ENCODE measurements at regions not wholly inside any gene's neighbourhood (a gene's known extent, or its start where the extent isn't known, plus 50 kb on each side); places are given as distances from the start of the nearest gene placed in this dataset.

DNA sequence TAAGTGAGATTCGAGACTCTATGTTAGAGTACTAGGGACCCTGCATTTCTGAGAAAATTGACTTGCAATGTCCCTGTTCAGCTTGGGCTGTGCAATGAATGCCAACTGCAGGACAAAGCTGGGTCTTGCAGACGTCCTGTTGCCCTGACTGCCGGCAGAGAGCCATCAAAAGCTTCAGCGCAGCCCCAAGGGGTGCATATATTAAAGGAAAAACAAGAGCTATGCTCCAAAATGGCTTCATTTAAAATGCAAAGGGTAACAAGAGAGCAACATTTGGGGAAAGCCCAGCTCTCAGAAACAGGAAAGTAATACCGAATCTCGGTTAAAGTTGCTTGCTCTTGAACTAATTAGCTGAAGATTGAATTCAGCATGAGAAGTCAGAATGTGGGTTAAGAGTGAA, 110.9 kb upstream of the PNPT1 start:
- WGBS, 2 experiments (ENCODE audit: extremely low coverage in 2 of 2, insufficient read length in 1 of 2) = 73% methylated on average over 3 of the region's 6 CpGs; no CpG with 5 or more reads in 1 of the 2 experiments
- Histone ChIP-seq H3K27me3 (ENCODE audit: control insufficient read depth, insufficient read depth, low read length) (no peaks in the 10 kb centered on the region; the same call in 1 of the 2 replicates), H4K20me1 (ENCODE audit: insufficient read depth, low read length) (no peaks in the 10 kb centered on the region), H2AFZ (replicated peaks; ENCODE audit: low read length, poor library complexity) (no peak overlapping the region), H3K4me3 (ENCODE audit: insufficient read depth, low read depth, low read length) (no peak overlapping the region), H4K91ac (ENCODE audit: insufficient read depth, low read depth, low read length) (no peak overlapping the region), H3K4ac (ENCODE audit: low read depth, low read length) (no peak overlapping the region), H3K9me3 (ENCODE audit: control insufficient read depth, insufficient read depth, low read length) (no peaks in the 10 kb centered on the region), H3K23ac (ENCODE audit: low read depth, low read length) (no peak overlapping the region), H2BK15ac (ENCODE audit: low read depth, low read length) (no peak overlapping the region), H3K36me3 (ENCODE audit: control insufficient read depth, insufficient read depth, low read length) (no peaks in the 10 kb centered on the region), H4K5ac (ENCODE audit: low read depth, low read length) (no peak overlapping the region), H3K79me1 (ENCODE audit: low read depth in 1 of 2, low read length in 2 of 2) (no peaks in the 10 kb centered on the region), H3K27ac (ENCODE audit: insufficient read depth, low read length) (no peak overlapping the region), H3K4me1 (ENCODE audit: control insufficient read depth, insufficient read depth, low read length) (peaks cover 5% of the 10 kb centered on the region), H2AK9ac (replicated peaks; ENCODE audit: low read depth, low read length, poor library complexity) (no peak overlapping the region), H3K56ac (ENCODE audit: extremely low read depth, insufficient read depth, low read length) (no peak overlapping the region), H2BK120ac (ENCODE audit: low read depth, low read length) (no peak overlapping the region), H3K4me2 (ENCODE audit: low read depth, low read length) (no peak overlapping the region), H3K14ac (replicated peaks; ENCODE audit: low read depth, low read length) (no peak overlapping the region), H2BK20ac (ENCODE audit: low read depth, low read length) (no peak overlapping the region), H2BK5ac (ENCODE audit: low read depth, low read length, poor library complexity, severe bottlenecking) (no peak overlapping the region), H3K9ac (ENCODE audit: low read depth, low read length) (no peak overlapping the region), H3K9me1 (ENCODE audit: insufficient read depth, low read length) (no peaks in the 10 kb centered on the region), H2AK5ac (ENCODE audit: low read depth, low read length) (no peak overlapping the region), H3K18ac (ENCODE audit: low read depth, low read length) (no peak overlapping the region), H4K8ac (ENCODE audit: low read depth in 2 of 2, low read length in 2 of 2) (no peak overlapping the region)
- DNase-seq (no peak), ATAC-seq (ENCODE audit: low read depth) (no peak)
- in situ Hi-C loops (cut with MboI; ENCODE audit: low sequenced_read_pairs) = no loop called here
- intact Hi-C loops (cut with micrococcal nuclease) = no loop called here
- TF ChIP-seq, protein P1, sequence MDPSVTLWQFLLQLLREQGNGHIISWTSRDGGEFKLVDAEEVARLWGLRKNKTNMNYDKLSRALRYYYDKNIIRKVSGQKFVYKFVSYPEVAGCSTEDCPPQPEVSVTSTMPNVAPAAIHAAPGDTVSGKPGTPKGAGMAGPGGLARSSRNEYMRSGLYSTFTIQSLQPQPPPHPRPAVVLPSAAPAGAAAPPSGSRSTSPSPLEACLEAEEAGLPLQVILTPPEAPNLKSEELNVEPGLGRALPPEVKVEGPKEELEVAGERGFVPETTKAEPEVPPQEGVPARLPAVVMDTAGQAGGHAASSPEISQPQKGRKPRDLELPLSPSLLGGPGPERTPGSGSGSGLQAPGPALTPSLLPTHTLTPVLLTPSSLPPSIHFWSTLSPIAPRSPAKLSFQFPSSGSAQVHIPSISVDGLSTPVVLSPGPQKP (IDR thresholded peaks at IDR 0.05; ENCODE audit: borderline replicate concordance, low read depth, low read length) = no peak
- TF ChIP-seq MAZ (IDR thresholded peaks at IDR 0.05; ENCODE audit: borderline replicate concordance, low read depth, low read length) (no peak), RCOR1 (IDR thresholded peaks at IDR 0.05; ENCODE audit: insufficient replicate concordance, low read length) (no peak), RAD21 (IDR thresholded peaks at IDR 0.05; ENCODE audit: low read length) (no peak), MAFK (IDR thresholded peaks at IDR 0.05; ENCODE audit: low read depth, low read length) (no peak), POLR2A (IDR thresholded peaks at IDR 0.05; ENCODE audit: low read depth, low read length) (no peak), CHD1 (IDR thresholded peaks at IDR 0.05; ENCODE audit: low read depth, low read length) (no peak), NFE2L2 (IDR thresholded peaks at IDR 0.05; ENCODE audit: low read depth, low read length) (no peak), CTCF (conservative IDR thresholded peaks at IDR 0.05; ENCODE audit: low read depth, low read length) (no peak), CEBPB (IDR thresholded peaks at IDR 0.05; ENCODE audit: low read depth, low read length) (no peak), BHLHE40 (IDR thresholded peaks at IDR 0.05; ENCODE audit: low read depth, low read length) (no peak), RFX5 (IDR thresholded peaks at IDR 0.05; ENCODE audit: low read depth, low read length) (no peak), SMC3 (IDR thresholded peaks at IDR 0.05; ENCODE audit: low read depth, low read length) (no peak), MXI1 (IDR thresholded peaks at IDR 0.05; ENCODE audit: borderline replicate concordance, low read depth, low read length) (no peak), FOS (IDR thresholded peaks at IDR 0.05; ENCODE audit: low read depth, low read length) (no peak)
- TF ChIP-seq, protein P2, sequence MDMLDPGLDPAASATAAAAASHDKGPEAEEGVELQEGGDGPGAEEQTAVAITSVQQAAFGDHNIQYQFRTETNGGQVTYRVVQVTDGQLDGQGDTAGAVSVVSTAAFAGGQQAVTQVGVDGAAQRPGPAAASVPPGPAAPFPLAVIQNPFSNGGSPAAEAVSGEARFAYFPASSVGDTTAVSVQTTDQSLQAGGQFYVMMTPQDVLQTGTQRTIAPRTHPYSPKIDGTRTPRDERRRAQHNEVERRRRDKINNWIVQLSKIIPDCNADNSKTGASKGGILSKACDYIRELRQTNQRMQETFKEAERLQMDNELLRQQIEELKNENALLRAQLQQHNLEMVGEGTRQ (IDR thresholded peaks at IDR 0.05; ENCODE audit: low read depth, low read length) = no peak
- POLR2A ChIA-PET (ENCODE audit: unreplicated experiment) = no interaction called here
- no TSS peak for BruUV-seq (replicated peaks)
- dilution Hi-C loops (cut with HindIII; ENCODE audit: low sequenced_read_pairs, unreplicated experiment) = no loop called here
- CTCF ChIA-PET = no interaction called here

Data from IMR-90 (cell line).